ENCODE measurements at regions not wholly inside any gene's neighbourhood (a gene's known extent, or its start where the extent isn't known, plus 50 kb on each side); places are given as distances from the start of the nearest gene placed in this dataset.
"Not testable (repeated sequence)": the region's sequence is repeated elsewhere in the genome, so short reads cannot be mapped to it uniquely, and the experiment has no call there.

DNA sequence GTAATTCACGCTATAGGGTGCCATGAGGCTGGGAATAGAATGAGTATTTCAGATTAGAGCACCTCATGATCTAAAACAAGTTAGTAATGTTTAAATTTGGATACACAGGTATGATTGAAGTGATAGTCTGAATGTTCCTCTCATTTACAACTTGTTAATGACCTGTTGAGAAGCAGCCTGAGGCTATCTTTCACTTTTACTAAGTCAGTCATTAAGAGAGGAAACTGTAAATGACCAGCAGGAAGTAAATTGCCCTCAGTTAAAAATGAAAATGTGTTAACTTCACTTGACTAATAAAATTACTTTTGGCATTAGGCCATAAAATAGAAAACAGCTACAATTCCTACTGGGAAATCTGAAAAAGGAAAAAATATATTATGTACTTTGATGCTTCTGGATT lies 1042.0 kb downstream of the DNAJB9 start:
- intact Hi-C loops (cut with DNase I), result no loop called here

DNA sequence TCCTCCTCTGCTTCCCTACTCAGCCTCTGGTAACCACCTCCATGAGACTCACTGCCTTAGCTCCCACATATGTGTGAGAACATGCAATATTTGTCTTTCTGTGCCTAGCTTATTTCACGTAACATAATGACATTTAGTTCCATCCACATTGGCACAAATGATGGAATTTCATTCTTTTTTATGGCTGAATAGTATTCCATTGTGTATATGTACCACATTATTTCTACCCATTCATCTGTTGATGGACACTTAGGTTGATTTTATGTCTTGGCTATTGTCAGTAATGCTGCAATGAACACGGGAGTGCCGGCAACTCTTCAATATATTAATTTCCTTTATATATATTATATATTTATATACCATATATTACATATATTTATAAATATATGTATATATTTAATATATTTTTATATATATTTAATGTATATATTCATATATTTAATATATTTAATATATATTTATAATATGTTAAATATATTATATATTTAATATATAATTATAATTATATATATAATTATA lies 1046.9 kb downstream of the DNAJB9 start:
- Histone ChIP-seq H3K4me3 (no peak overlapping the region), H3K9me3 (no peaks in the 10 kb centered on the region), H3K27ac (no peak overlapping the region), H3K36me3 (no peaks in the 10 kb centered on the region), H3K4me1 (no peaks in the 10 kb centered on the region), H3K27me3 (no peaks in the 10 kb centered on the region)
- intact Hi-C loops (cut with DNase I), result no loop called here
- no peak for DNase-seq (ENCODE audit: low spot score in 2 of 2)
- TF ChIP-seq CTCF (IDR thresholded peaks at IDR 0.05), result no peak

More for the DNA sequence above, 1042.0 kb downstream of the DNAJB9 start:
- no peak for TF ChIP-seq CTCF (IDR thresholded peaks at IDR 0.05)
- Histone ChIP-seq H3K9me3 (no peaks in the 10 kb centered on the region), H3K36me3 (no peaks in the 10 kb centered on the region), H3K4me1 (no peaks in the 10 kb centered on the region), H3K4me3 (no peak overlapping the region), H3K27ac (no peak overlapping the region), H3K27me3 (no peaks in the 10 kb centered on the region)
- no peak for DNase-seq (ENCODE audit: low spot score in 2 of 2)

DNA sequence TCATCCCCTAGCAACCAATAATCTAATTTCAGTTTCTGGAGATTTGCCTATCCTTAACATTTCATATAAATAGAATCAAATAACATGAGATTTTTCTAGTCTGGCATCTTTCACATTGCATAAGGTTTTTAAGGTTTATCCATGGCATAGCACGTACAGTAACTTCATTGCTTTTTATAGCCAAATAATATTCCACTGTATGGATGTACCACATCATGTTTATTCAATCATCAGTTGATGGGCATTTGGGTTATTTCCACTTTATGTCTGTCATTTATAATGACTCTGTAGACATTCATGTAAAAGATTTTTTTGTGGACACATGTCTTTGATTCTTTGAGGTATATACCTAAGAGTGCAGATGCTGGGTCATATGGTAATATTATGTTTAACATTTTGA lies 1052.6 kb downstream of the DNAJB9 start:
- intact Hi-C loops (cut with DNase I), result no loop called here
- no peak overlapping the region for H3K4me3 ChIP-seq
- no peaks in the 10 kb centered on the region for H3K4me1 ChIP-seq
- no peaks in the 10 kb centered on the region for H3K9me3 ChIP-seq
- no peak for TF ChIP-seq CTCF (IDR thresholded peaks at IDR 0.05)
- no peak for DNase-seq (ENCODE audit: low spot score in 2 of 2)
- no peaks in the 10 kb centered on the region for H3K27me3 ChIP-seq
- no peaks in the 10 kb centered on the region for H3K36me3 ChIP-seq
- H3K27ac ChIP-seq, result no peak overlapping the region

- H3K4me1 ChIP-seq; DNase-seq (ENCODE audit: low spot score in 2 of 2); H3K9me3 ChIP-seq; H3K36me3 ChIP-seq; H3K4me3 ChIP-seq; H3K27me3 ChIP-seq; intact Hi-C loops (cut with DNase I); H3K27ac ChIP-seq: not testable (repeated sequence)
Observed at GRCh38 chr7:109632890-109633289, 1063.2 kb downstream of the DNAJB9 start.

DNA sequence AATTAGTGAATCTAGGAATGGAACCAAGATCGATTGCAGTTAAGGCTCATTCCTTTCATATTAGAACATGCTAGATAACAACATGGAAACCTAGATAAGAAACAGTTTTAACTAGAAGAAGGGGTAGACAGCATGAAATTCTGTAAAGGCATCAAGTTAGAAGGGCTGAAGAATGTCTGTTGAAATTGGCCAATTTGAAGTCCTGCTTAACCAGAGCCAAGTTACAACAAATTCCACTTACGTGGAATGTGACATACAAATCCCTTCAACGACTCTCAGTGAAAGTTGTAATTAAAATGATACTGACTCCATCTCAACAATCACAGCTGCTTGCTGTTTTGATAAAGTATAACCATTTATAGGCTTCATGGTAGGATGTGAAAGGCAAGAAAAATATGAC lies 1065.7 kb downstream of the DNAJB9 start:
- Histone ChIP-seq H3K27ac (no peak overlapping the region), H3K27me3 (no peaks in the 10 kb centered on the region), H3K4me3 (no peak overlapping the region), H3K4me1 (no peaks in the 10 kb centered on the region), H3K9me3 (no peaks in the 10 kb centered on the region), H3K36me3 (no peaks in the 10 kb centered on the region)
- DNase-seq (ENCODE audit: low spot score in 2 of 2), result no peak
- no peak for TF ChIP-seq CTCF (IDR thresholded peaks at IDR 0.05)
- intact Hi-C loops (cut with DNase I), result no loop called here

GRCh38 chr7:109637428-109637990 lies 1067.8 kb downstream of the DNAJB9 start:
- Histone ChIP-seq H3K4me3 (no peak overlapping the region), H3K27ac (no peak overlapping the region), H3K4me1 (no peaks in the 10 kb centered on the region), H3K27me3 (no peaks in the 10 kb centered on the region), H3K36me3 (no peaks in the 10 kb centered on the region), H3K9me3 (no peaks in the 10 kb centered on the region)
- intact Hi-C loops (cut with DNase I), result no loop called here
- no peak for TF ChIP-seq CTCF (IDR thresholded peaks at IDR 0.05)
- DNase-seq (ENCODE audit: low spot score in 2 of 2), result no peak

Measured in ascending aorta (tissue), 2 donors.